Stimulated activated CD4-positive, alpha-beta T cell treated with anti-CD3 and anti-CD28 coated beads, Interleukin-1b, Interleukin-23, amount 100 ng/mL, for 48 hours (primary cell): ENCODE measurements at regions not wholly inside any gene's neighbourhood (a gene's known extent, or its start where the extent isn't known, plus 50 kb on each side); places are given as distances from the start of the nearest gene placed in this dataset.

Experiments used
- DNase-seq: peaks from one replicate; pipeline ENCODE4 v3.0.0-alpha.2; 2020

GRCh38 chr6:155967322-155967721 lies 511.7 kb upstream of the NOX3 start:
- DNase-seq = no peak

DNA sequence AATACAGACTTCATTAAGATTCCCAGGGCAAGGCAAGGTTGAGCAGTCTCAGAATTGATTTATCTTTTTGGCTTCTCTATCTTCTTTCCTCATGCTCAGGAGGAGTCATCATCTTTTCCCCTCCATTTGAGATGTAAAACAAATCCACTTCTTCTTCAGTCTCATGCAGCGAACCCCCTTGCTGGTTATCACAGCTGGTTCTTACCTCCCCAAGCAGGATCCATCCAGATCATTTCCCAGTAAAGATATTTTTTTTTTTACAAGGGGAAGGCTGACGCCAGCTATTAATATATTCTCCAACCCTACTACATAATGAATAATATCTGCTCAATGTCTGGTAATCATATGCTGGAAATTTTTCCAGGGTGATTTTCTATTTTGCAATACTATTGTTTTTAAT lies 508.9 kb upstream of the NOX3 start:
- no peak for DNase-seq

DNA sequence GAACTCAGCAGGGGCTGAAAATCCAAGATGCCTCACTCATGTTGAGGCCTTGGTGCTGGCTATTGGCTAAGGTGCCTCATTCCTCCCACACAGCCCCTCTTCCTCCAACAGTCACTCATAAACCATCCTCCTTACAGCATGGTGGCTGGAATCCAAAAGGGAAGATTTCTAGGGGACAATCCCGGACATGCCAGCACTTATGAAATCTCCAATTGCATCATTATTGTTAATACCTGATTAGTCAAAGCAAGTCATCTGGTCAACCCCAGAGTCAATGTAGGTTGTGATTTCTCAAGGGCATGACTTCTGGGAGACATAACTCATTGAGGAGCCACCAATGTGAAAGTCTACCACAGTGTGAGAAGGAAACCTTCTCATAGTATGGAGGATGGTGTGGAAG lies 506.6 kb upstream of the NOX3 start:
- DNase-seq = no peak

GRCh38 chr6:155959898-155960495 lies 504.4 kb upstream of the NOX3 start:
- no peak for DNase-seq

- no peak for DNase-seq
Measured at GRCh38 chr6:155958550-155958949, 502.9 kb upstream of the NOX3 start.

- DNase-seq = no peak
Measured at GRCh38 chr6:155955038-155955437, 499.4 kb upstream of the NOX3 start.

- DNase-seq = no peak
Measured at GRCh38 chr6:155954149-155954548, 498.5 kb upstream of the NOX3 start.

DNA sequence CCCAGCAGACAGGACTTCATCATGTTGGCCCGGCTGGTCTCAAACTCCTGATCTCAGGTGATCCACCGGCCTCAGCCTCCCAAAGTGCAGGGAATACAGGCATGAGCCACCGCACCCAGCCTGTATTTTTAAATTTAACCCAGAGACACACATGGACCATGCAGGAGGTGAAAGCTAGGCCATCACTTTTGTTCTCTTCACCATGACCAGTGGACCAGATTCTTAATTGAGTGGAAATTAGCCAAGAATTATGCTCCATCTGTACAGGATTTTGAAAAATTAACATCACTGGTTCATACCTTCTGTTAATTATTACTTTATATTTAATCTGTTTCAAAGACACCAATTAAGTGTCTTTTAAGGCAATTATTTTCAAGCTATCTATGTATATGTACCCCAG lies 493.6 kb upstream of the NOX3 start:
- DNase-seq = no peak

DNA sequence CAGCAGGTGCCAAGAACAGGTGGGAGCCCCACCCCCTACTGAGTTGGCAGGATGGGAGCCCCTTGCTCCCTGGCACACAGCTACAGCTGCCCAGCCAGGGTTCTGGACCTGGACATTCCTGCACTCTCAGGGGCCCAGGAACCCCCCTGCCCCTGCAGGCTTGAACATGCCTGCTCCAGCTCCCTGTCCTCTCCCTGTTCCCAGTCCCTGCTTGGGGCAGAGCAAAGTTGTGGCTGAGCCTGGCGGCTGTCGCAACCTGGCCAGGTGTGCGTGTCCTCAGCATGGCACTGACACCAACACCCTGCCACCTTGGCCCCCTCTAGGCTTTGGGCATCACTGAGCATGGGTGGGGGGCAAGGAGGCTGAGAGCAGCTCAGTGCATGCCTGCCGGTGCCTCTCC lies 491.2 kb upstream of the NOX3 start:
- no peak for DNase-seq

GRCh38 chr6:155943635-155944034 lies 488.0 kb upstream of the NOX3 start:
- DNase-seq = no peak

DNA sequence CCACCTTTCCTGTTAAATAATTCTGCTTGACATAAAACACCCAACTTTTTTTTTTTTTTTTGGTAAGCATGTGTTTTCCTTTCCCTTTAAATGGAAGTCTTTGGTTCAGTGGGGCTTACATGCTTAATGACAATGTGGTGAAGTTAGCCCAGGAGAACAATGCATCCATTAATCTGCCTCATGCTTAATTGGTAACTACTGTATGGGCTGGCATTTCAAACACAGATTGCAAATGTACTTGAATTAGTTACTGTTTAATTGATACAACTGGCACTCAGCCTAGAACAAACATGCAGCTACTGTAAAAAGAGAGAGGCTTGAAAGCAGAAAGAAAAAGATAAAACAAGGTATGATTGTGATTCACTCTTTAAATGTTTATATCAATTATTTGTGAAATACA lies 483.6 kb upstream of the NOX3 start:
- no peak for DNase-seq

DNA sequence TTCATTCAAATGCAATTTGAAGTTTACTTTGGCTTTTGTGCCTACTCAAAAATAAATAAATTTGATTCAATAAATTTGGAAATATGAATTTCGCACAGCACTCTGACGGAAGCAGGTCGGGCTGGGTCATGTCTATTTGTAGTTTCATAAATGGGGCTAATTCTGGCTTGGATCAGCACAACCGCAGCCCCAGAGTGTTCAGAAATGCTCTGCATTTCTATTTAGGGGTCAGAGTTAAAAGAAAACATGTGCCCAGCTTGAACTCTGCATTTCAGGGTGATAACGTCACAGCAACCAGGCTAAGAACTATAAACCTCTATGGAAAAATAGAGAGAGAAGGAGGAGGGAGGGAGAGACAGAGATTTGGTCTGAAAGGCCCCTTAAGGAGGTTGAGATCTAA lies 480.9 kb upstream of the NOX3 start:
- no peak for DNase-seq

DNA sequence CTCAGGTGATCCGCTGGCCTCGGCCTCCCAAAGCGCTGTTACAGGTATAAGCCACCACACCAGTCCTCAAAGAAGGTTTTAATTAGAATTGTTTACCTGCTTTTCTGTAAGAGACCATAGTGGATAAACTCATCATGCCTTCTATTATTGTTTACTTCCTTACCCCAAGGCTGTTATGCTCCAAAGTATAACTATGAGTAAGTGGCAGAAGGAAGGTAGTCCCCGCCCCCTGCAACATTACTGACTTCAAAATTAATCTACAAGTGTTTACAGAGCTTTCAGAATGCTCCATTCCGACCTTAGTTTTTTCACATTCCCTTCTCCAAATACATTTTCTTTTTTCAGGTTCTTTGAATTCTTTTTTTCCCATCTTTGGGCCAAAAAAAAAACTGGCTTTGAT lies 480.5 kb upstream of the NOX3 start:
- DNase-seq = no peak

DNA sequence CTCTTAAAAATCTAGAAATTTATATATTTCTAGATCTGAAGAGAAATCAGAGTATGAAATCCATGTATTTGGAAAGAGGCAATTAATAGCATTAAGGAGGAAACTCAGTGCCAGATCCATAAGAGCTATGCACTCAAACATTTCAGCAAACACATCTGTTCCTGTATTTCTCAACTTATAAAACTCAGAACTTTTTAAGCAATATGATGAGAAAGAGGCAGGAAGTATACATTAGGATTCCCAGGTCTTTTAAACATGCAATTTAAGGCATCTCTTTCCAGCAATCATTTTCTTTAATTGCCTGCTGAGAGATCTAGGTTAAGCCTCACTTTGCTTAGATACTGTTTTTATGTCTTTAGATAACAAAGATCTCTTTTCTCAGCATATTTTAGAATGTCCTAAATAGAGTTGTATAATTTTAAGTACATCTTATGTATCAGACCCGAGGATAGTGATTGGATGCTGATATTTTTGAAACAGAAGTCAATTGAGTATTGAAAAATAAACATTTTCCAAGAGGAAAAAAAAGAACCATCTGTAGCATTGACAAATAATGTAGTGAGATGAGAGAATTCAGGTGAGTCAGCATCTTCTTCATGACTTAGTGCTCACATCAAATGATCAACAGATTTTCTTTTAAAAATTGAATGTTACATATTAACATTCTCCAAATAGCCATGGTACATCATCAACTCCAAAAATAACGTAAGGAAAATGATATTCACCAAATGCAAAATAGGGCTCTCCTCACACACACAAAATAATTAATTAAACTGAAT lies 461.4 kb upstream of the NOX3 start:
- DNase-seq = no peak

DNA sequence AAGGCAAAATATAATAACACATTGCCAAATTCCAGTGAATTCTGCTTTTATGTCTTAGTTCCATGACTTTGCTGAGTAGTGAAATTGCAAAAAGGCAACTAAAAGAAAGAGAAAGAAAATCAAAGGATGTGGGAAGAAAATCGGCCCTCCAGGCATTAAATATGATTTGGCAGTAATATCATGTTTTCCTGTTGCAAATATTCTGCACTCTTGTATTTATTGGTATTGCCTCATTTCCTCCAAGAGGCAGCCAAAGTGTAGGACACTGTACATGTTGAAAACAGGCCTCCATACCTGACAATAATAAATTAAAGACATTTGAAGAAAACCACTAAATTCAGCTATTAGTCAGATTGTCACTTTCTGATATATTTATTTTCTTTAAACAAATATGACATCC lies 460.0 kb upstream of the NOX3 start:
- DNase-seq = no peak

DNA sequence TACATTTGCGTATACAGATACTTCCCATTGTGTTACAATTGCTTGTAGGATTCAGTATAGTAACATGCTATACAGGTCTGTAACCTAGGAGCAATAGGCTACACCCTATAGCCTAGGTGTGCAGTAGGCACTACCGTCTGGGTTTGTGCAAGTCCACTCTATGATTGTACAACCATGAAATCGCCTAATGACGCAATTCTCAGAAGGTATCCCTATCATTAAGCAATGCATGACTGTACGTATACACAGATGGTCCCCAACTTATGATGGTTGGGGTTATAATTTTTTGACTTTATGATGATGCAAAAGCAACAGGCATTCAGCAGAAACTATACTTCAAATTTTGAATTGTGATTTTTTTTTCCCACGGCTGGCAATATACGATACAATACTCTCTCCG lies 458.2 kb upstream of the NOX3 start:
- no peak for DNase-seq

DNA sequence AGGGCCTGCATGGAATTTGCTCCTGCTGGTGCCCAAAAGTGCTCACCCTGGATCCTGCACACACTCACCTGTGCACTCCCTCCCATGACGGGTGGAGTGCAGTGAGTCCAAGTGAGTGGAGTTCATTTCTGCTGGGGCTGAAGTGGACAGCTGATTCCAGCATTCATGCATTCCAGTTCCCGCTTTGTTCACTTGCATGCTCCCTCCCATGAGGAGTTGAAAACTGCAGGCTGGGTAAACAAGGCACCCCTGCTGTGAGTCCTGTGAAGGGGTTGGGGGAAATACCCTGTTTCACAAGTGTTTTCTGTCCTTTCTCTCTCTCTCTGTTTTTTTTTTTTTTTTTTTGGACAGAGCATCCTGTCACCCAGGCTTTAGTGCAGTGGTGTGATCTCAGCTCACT lies 454.1 kb upstream of the NOX3 start:
- no peak for DNase-seq

DNA sequence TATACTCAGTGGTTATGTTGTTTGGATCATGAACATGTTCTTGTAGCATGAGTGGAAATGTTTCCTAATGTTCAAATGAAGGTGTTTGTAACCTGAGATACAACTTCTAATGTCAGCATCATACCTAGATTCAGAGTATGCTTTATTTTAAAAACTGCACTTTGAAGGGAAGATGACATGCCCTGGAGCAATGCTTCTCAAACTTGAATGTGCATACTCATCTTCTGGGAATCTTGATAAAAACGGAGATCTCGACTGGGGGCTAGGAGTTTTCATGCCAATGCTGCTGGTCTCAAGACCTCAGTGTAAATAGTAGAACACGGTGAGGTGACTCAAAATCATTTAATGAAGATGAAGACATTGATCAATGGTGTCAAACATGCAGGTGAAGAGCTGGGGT lies 440.0 kb upstream of the NOX3 start:
- DNase-seq = no peak

- DNase-seq = no peak
Measured at GRCh38 chr6:155894758-155895157, 439.1 kb upstream of the NOX3 start.

DNA sequence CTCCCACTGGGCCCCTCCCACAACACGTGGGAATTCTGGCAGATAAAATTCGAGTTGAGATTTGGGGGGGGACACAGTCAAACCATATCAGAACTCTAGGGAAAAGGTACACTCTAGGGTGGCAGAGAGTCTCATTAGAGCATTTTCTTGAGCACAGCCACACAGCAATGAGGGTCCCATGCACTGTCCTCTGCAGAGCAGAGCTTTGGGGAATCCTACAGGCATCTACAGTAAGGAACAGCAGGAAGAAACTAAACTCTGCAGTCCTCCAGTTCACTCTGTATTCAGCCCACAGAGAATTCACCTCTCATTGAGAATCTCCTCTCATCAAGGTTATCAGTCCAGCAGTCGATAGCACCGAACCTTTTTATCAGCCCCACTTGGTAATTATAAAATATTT lies 438.6 kb upstream of the NOX3 start:
- no peak for DNase-seq

- no peak for DNase-seq
Measured at GRCh38 chr6:155890409-155890808, 434.8 kb upstream of the NOX3 start.

GRCh38 chr6:155889410-155889809 lies 433.8 kb upstream of the NOX3 start:
- DNase-seq = no peak

- DNase-seq = no peak
Measured at GRCh38 chr6:155887421-155887820, 431.8 kb upstream of the NOX3 start.

DNA sequence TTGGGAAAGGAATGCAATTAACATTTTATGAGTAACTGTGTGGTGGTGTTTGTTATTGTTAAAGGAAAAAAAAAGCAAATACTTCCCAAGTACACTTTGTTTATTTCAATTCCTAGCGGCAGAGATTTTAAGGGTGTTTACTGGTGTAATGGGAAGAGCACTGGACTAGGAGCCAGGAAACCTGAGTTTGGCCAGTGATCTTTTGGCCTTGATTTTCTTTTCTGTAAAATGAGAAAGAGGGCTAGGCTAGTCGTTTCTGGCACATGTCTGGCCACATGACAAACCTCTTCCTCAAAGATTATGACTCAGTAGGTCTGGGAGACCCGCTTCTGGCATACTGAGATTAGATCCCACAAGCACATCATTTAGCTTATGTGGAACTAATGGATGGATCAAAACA lies 428.1 kb upstream of the NOX3 start:
- no peak for DNase-seq

- no peak for DNase-seq
Measured at GRCh38 chr6:155883334-155883731, 427.7 kb upstream of the NOX3 start.
